Parathyroid adenoma (tissue), 2 donors: ENCODE measurements at regions not wholly inside any gene's neighbourhood (a gene's known extent, or its start where the extent isn't known, plus 50 kb on each side); places are given as distances from the start of the nearest gene placed in this dataset.
"Not testable (repeated sequence)": the region's sequence is repeated elsewhere in the genome, so short reads cannot be mapped to it uniquely, and the experiment has no call there.

ENCODE experiments used
- H2AFZ ChIP-seq: fragments of 300-600 bp; sonication (generic); one replicate; pipeline ENCODE4 v1.7.0; 2017; ENCODE audit warnings: antibody characterized with exemption, mild to moderate bottlenecking
- H3K27ac ChIP-seq: fragments of 300-600 bp; sonication (generic); one replicate; pipeline ENCODE4 v1.7.0; 2017
- H3K27me3 ChIP-seq: fragments of 300-600 bp; sonication (generic); one replicate; pipeline ENCODE4 v1.7.0; 2017; ENCODE audit warnings: low read length; ENCODE audit not compliant: control insufficient read depth, insufficient read depth
- H3K36me3 ChIP-seq: fragments of 300-600 bp; sonication (generic); one replicate; pipeline ENCODE4 v1.7.0; 2017; ENCODE audit warnings: low read length; ENCODE audit not compliant: control insufficient read depth, insufficient read depth
- H3K4me1 ChIP-seq: fragments of 300-600 bp; sonication (generic); one replicate; pipeline ENCODE4 v1.7.0; 2017; ENCODE audit warnings: control low read depth
- H3K4me2 ChIP-seq: fragments of 300-600 bp; sonication (generic); one replicate; pipeline ENCODE4 v1.7.0; 2017; ENCODE audit warnings: low read length
- H3K4me3 ChIP-seq: fragments of 300-600 bp; sonication (generic); one replicate; pipeline ENCODE4 v1.7.0; 2017; ENCODE audit warnings: low read depth, low read length
- H3K79me2 ChIP-seq: fragments of 300-600 bp; sonication (generic); one replicate; pipeline ENCODE4 v1.7.0; 2017; ENCODE audit warnings: control low read depth
- H3K9ac ChIP-seq: fragments of 300-600 bp; sonication (generic); one replicate; pipeline ENCODE4 v1.7.0; 2017; ENCODE audit warnings: mild to moderate bottlenecking
- H3K9me3 ChIP-seq: fragments of 300-600 bp; sonication (generic); one replicate; pipeline ENCODE4 v1.7.0; 2017; ENCODE audit warnings: low read length; ENCODE audit not compliant: control insufficient read depth
- TF ChIP-seq, protein P1 (sequence below): fragments of 300-600 bp; sonication (generic); IDR thresholded peaks from one replicate; pipeline ENCODE4 v1.7.0; 2017; ENCODE audit warnings: antibody characterized with exemption, mild to moderate bottlenecking
- donor health status: primary hyperparathyroidism.

GRCh38 chr4:103994059-103994458, 274.3 kb upstream of the TACR3 start:
- no peaks in the 10 kb centered on the region for H3K9me3 ChIP-seq
- no peak overlapping the region for H3K4me3 ChIP-seq
- TF ChIP-seq, protein P1, sequence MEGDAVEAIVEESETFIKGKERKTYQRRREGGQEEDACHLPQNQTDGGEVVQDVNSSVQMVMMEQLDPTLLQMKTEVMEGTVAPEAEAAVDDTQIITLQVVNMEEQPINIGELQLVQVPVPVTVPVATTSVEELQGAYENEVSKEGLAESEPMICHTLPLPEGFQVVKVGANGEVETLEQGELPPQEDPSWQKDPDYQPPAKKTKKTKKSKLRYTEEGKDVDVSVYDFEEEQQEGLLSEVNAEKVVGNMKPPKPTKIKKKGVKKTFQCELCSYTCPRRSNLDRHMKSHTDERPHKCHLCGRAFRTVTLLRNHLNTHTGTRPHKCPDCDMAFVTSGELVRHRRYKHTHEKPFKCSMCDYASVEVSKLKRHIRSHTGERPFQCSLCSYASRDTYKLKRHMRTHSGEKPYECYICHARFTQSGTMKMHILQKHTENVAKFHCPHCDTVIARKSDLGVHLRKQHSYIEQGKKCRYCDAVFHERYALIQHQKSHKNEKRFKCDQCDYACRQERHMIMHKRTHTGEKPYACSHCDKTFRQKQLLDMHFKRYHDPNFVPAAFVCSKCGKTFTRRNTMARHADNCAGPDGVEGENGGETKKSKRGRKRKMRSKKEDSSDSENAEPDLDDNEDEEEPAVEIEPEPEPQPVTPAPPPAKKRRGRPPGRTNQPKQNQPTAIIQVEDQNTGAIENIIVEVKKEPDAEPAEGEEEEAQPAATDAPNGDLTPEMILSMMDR, result no peak
- H3K36me3 ChIP-seq, result no peaks in the 10 kb centered on the region
- H3K79me2 ChIP-seq, result no peaks in the 10 kb centered on the region
- H3K9ac ChIP-seq, result no peak overlapping the region
- no peaks in the 10 kb centered on the region for H3K4me1 ChIP-seq
- no peaks in the 10 kb centered on the region for H3K27me3 ChIP-seq
- no peak overlapping the region for H3K27ac ChIP-seq
- H3K4me2 ChIP-seq, result no peak overlapping the region
- no peak overlapping the region for H2AFZ ChIP-seq

- H3K27ac ChIP-seq, result no peak overlapping the region
- no peaks in the 10 kb centered on the region for H3K79me2 ChIP-seq
- no peak overlapping the region for H3K9ac ChIP-seq
- no peaks in the 10 kb centered on the region for H3K36me3 ChIP-seq
- no peaks in the 10 kb centered on the region for H3K4me1 ChIP-seq
- TF ChIP-seq, protein P1, result no peak
- H2AFZ ChIP-seq, result no peak overlapping the region
- H3K4me2 ChIP-seq, result no peak overlapping the region
- no peak overlapping the region for H3K4me3 ChIP-seq
- no peaks in the 10 kb centered on the region for H3K27me3 ChIP-seq
- no peaks in the 10 kb centered on the region for H3K9me3 ChIP-seq
These were observed 262.7 kb upstream of the TACR3 start for GRCh38 chr4:103982454-103982853.

DNA sequence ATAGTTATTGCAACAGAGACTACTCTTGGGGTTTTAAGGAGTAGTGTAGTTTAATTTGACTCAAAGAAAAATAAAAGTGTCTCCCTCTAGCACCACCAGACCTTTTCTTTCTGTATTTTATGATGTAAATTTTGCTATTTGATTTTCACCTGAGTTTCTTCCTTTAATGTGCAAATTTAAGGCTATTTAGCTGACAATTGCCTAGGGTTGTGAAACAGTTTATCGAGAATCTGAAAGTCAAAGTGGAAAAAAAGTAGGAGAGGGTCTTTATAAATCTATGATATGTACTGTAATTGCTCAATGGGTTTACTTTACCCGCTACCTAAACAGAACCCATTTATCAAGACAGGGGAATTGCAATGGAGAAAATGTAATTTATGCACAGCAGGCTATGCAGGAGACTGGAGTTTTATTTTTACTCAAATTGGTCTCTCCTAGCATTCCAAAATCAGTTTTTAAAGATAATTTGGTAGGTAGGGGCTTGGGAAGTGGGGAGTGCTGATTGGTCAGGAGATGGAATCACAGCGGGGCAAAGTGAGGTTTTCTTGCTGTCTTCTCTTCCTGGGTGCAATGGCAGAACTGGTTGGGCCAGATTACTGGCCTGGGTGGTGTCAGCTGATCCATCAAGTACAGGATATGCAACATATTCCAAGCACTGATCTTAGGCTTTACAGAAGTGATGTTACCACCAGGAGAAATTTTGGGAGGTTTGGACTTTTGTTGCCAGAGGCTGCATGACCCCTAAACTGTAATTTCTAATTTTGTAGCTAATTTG, 228.6 kb upstream of the TACR3 start:
- Histone ChIP-seq H3K4me3 (no peak overlapping the region), H3K27me3 (no peaks in the 10 kb centered on the region), H3K4me2 (no peak overlapping the region), H3K36me3 (no peaks in the 10 kb centered on the region), H3K79me2 (no peaks in the 10 kb centered on the region), H3K4me1 (no peaks in the 10 kb centered on the region), H3K9me3 (no peaks in the 10 kb centered on the region), H3K27ac (no peak overlapping the region), H3K9ac (no peak overlapping the region), H2AFZ (no peak overlapping the region)
- TF ChIP-seq, protein P1, result no peak

- Histone ChIP-seq H3K4me3 (no peak overlapping the region), H3K36me3 (no peaks in the 10 kb centered on the region), H2AFZ (no peak overlapping the region), H3K27ac (no peak overlapping the region), H3K4me2 (no peak overlapping the region), H3K9ac (no peak overlapping the region), H3K79me2 (no peaks in the 10 kb centered on the region), H3K4me1 (no peaks in the 10 kb centered on the region), H3K9me3 (no peaks in the 10 kb centered on the region), H3K27me3 (no peaks in the 10 kb centered on the region)
- TF ChIP-seq, protein P1, result no peak
These were observed 227.8 kb upstream of the TACR3 start for GRCh38 chr4:103947617-103948016.

DNA sequence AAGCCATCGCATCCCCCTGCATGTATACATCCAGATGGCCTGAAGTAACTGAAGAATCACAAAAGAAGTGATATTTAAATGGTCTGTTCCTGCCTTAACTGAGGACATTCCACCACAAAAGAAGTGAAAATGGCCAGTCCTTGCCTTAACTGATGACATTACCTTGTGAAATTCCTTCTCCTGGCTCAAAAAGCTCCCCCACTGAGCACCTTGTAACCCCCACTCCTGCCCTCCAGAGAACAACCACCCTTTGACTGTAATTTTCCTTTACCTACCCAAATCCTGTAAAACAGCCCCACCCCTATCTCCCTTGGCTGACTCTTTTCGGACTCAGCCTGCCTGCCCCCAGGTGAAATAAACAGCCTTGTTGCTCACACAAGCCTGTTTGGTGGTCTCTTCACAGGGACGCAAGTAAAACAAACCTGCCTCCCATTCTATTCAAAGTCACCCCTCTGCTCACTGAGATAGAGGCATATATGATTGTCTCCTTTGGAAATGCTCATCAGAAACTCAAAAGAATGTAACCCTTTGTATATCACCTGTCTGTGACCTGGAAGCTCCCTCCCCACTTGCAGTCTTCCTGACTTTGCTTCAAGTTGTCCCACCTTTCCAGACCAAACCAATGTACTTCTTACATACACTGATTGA, 227.0 kb upstream of the TACR3 start:
- H3K27ac ChIP-seq, H3K4me2 ChIP-seq, H3K4me1 ChIP-seq, H2AFZ ChIP-seq, H3K9me3 ChIP-seq, H3K36me3 ChIP-seq, H3K79me2 ChIP-seq, H3K27me3 ChIP-seq, H3K4me3 ChIP-seq, H3K9ac ChIP-seq: not testable (repeated sequence)
